H1 (cell line): ENCODE measurements at regions not wholly inside any gene's neighbourhood (a gene's known extent, or its start where the extent isn't known, plus 50 kb on each side); places are given as distances from the start of the nearest gene placed in this dataset.

Experiments used
- CTCF ChIA-PET: fragments of 300-600 bp; sonication (Branson Sonifier 250); formaldehyde crosslinking; loops from one replicate; lab custom pipeline; 2021; ENCODE audit not compliant: partially characterized antibody; lab: Charles Lee
- POLR2A ChIA-PET: fragments of 300-600 bp; sonication (Branson Sonifier 250); formaldehyde crosslinking; loops from one replicate; lab custom pipeline; 2021; ENCODE audit warnings: inconsistent platforms; ENCODE audit not compliant: partially characterized antibody; lab: Charles Lee
- DNase-seq, 2 experiments: peaks; one replicate each; pipeline versions ENCODE4 v3.0.0 to v3.0.0-alpha.2; 2010 to 2022; ENCODE audit warnings: low spot score in 2 of 2, low read depth in 1 of 2, mixed read lengths in 1 of 2
- FAIRE-seq: peaks from 2 replicates; lab custom pipeline; 2011; peaks lifted over from hg19 to GRCh38; lab: Jason Lieb, UNC
- H2AFZ ChIP-seq: 2 replicates; pipeline ENCODE4 v1.8.1; 2012; ENCODE audit warnings: low read length, inconsistent platforms
- H2AK5ac ChIP-seq: 2 replicates; pipeline ENCODE4 v1.6.1; 2013; ENCODE audit warnings: low read depth, low read length
- H2BK120ac ChIP-seq: replicated peaks from 2 replicates; pipeline ENCODE3; 2013; ENCODE audit warnings: low read depth, low read length, inconsistent platforms
- H2BK12ac ChIP-seq: 2 replicates; pipeline ENCODE4 v1.6.1; 2013; ENCODE audit warnings: low read depth, low read length
- H2BK15ac ChIP-seq: 2 replicates; pipeline ENCODE4 v1.6.1; 2013; ENCODE audit warnings: low read length
- H2BK20ac ChIP-seq: 2 replicates; pipeline ENCODE4 v1.6.1; 2013; ENCODE audit warnings: low read length
- H2BK5ac ChIP-seq: 2 replicates; pipeline ENCODE4 v1.6.1; 2013; ENCODE audit warnings: low read depth, low read length
- H3K14ac ChIP-seq: 2 replicates; pipeline ENCODE4 v1.6.1; 2013; ENCODE audit warnings: inconsistent platforms; ENCODE audit not compliant: insufficient read length
- H3K18ac ChIP-seq: 2 replicates; pipeline ENCODE4 v1.6.1; 2013; ENCODE audit warnings: low read length; ENCODE audit errors: extremely low read depth
- H3K23ac ChIP-seq: 2 replicates; pipeline ENCODE4 v1.6.1; 2013; ENCODE audit warnings: inconsistent platforms; ENCODE audit not compliant: insufficient read length
- H3K23me2 ChIP-seq: 2 replicates; pipeline ENCODE4 v1.6.1; 2013; ENCODE audit warnings: low read depth, low read length
- H3K27ac ChIP-seq: 2 replicates; pipeline ENCODE4 v1.6.1; 2011; ENCODE audit warnings: low read depth, low read length, inconsistent platforms
- H3K27me3 ChIP-seq, 4 experiments: replicated peaks in 1 of 4; 1 replicate in 1 of 4; 2 replicates in 3 of 4; pipeline versions ENCODE4 v1.6.1 to v1.8.1; 2011 to 2013; ENCODE audit warnings: low read length in 3 of 4, mild to moderate bottlenecking in 3 of 4, inconsistent platforms in 2 of 4, mixed read lengths in 2 of 4, moderate library complexity in 1 of 4; ENCODE audit not compliant: control insufficient read depth in 3 of 4, insufficient read depth in 3 of 4; ENCODE audit errors: extremely low read depth in 1 of 4
- H3K36me3 ChIP-seq, 4 experiments: 2 replicates each; pipeline versions ENCODE4 v1.6.1 to v1.8.1; 2011 to 2013; ENCODE audit warnings: mild to moderate bottlenecking in 4 of 4, low read length in 3 of 4, moderate library complexity in 2 of 4, control low read depth in 1 of 4, inconsistent platforms in 1 of 4; ENCODE audit not compliant: insufficient read depth in 4 of 4, control insufficient read depth in 2 of 4
- H3K4ac ChIP-seq: replicated peaks from 2 replicates; pipeline ENCODE3; 2013; ENCODE audit warnings: low read length, low read depth, mixed read lengths, inconsistent platforms; ENCODE audit not compliant: insufficient read length
- H3K4me1 ChIP-seq, 4 experiments: replicated peaks in 1 of 4; 1 replicate in 1 of 4; 2 replicates in 3 of 4; pipeline versions ENCODE4 v1.6.1 to v1.8.1; 2011 to 2013; ENCODE audit warnings: low read length in 3 of 4, inconsistent platforms in 2 of 4, mixed read lengths in 1 of 4; ENCODE audit not compliant: insufficient read depth in 4 of 4, control insufficient read depth in 3 of 4
- H3K4me2 ChIP-seq, 2 experiments: 2 replicates each; pipeline versions ENCODE4 v1.6.1 to v1.8.1; 2011 to 2013; ENCODE audit warnings: low read depth in 2 of 2, low read length in 2 of 2, control low read depth in 1 of 2, inconsistent platforms in 1 of 2, mild to moderate bottlenecking in 1 of 2; ENCODE audit not compliant: insufficient read depth in 1 of 2
- H3K4me3 ChIP-seq, 4 experiments: fragments of 200-600, 300-600 bp in 1 of 4; sonication (generic), shearing (Covaris generic), sonication (Bioruptor Twin) in 1 of 4; 2 replicates each; pipeline versions ENCODE4 v1.5.1 to v1.8.1; 2011 to 2016; ENCODE audit warnings: low read length in 4 of 4, low read depth in 3 of 4, control low read depth in 2 of 4, inconsistent platforms in 2 of 4, mild to moderate bottlenecking in 2 of 4, mixed read lengths in 1 of 4, moderate library complexity in 1 of 4; ENCODE audit not compliant: insufficient read depth in 2 of 4; ENCODE audit errors: extremely low read depth in 1 of 4
- H3K56ac ChIP-seq: replicated peaks from 2 replicates; pipeline ENCODE3; 2013; ENCODE audit warnings: low read depth, mild to moderate bottlenecking, mixed read lengths, low read length, inconsistent platforms; ENCODE audit not compliant: insufficient read length
- H3K79me1 ChIP-seq: 2 replicates; pipeline ENCODE4 v1.6.1; 2013; ENCODE audit warnings: low read depth, low read length, control low read depth
- H3K79me2 ChIP-seq, 2 experiments: 2 replicates each; pipeline versions ENCODE4 v1.6.1 to v1.8.1; 2012 to 2013; ENCODE audit warnings: low read length in 2 of 2, mild to moderate bottlenecking in 2 of 2, inconsistent platforms in 1 of 2; ENCODE audit not compliant: insufficient read depth in 2 of 2, control insufficient read depth in 1 of 2
- H3K9ac ChIP-seq, 4 experiments: replicated peaks in 1 of 4; 1 replicate in 1 of 4; 2 replicates in 3 of 4; pipeline versions ENCODE4 v1.6.1 to v1.8.1; 2011 to 2013; ENCODE audit warnings: low read depth in 3 of 4, low read length in 3 of 4, control low read depth in 2 of 4, mild to moderate bottlenecking in 2 of 4, moderate library complexity in 2 of 4, inconsistent platforms in 1 of 4; ENCODE audit errors: extremely low read depth in 1 of 4
- H3K9me3 ChIP-seq, 2 experiments: 2 replicates each; pipeline versions ENCODE4 v1.6.1 to v1.8.1; 2012 to 2013; ENCODE audit warnings: mild to moderate bottlenecking in 2 of 2, moderate library complexity in 2 of 2, control low read depth in 1 of 2, inconsistent platforms in 1 of 2, low read depth in 1 of 2, low read length in 1 of 2, mixed read lengths in 1 of 2; ENCODE audit not compliant: insufficient read depth in 2 of 2
- H4K20me1 ChIP-seq, 2 experiments: replicated peaks in 1 of 2; 2 replicates each; pipeline versions ENCODE3 to v1.8.1; 2011 to 2013; ENCODE audit warnings: inconsistent platforms in 2 of 2, low read length in 2 of 2, mild to moderate bottlenecking in 1 of 2; ENCODE audit not compliant: insufficient read depth in 2 of 2, control insufficient read depth in 1 of 2
- H4K5ac ChIP-seq: 2 replicates; pipeline ENCODE4 v1.6.1; 2013; ENCODE audit warnings: low read length, low read depth, mixed read lengths, inconsistent platforms; ENCODE audit not compliant: insufficient read length
- H4K8ac ChIP-seq: 2 replicates; pipeline ENCODE4 v1.8.0; 2013; ENCODE audit warnings: mild to moderate bottlenecking, moderate library complexity, low read length, inconsistent platforms; ENCODE audit not compliant: insufficient read depth; ENCODE audit errors: extremely low read depth
- H4K91ac ChIP-seq: replicated peaks from 2 replicates; pipeline ENCODE3; 2013; ENCODE audit warnings: low read length, mixed read lengths, inconsistent platforms; ENCODE audit not compliant: insufficient read length
- ATF3 ChIP-seq: IDR thresholded peaks from 2 replicates; pipeline ENCODE4 v1.6.1; 2011; ENCODE audit warnings: low read depth, mild to moderate bottlenecking, low read length; ENCODE audit not compliant: insufficient read depth
- FOSL1 ChIP-seq: IDR thresholded peaks from 2 replicates; pipeline ENCODE4 v1.6.1; 2011; ENCODE audit warnings: mild to moderate bottlenecking, low read depth, low read length, moderate library complexity; ENCODE audit not compliant: insufficient read depth
- HDAC6 ChIP-seq: IDR thresholded peaks from one replicate; pipeline ENCODE4 v1.7.1; 2012; ENCODE audit warnings: low read depth, mild to moderate bottlenecking, inconsistent platforms, low read length, moderate library complexity
- MAFK ChIP-seq: IDR thresholded peaks from 2 replicates; pipeline ENCODE4 v1.6.1; 2012; ENCODE audit warnings: low read depth, mild to moderate bottlenecking, improper control_type of control experiment, low read length
- MAX ChIP-seq: IDR thresholded peaks from 2 replicates; pipeline ENCODE4 v1.6.1; 2012; ENCODE audit warnings: inconsistent platforms
- NANOG ChIP-seq: IDR thresholded peaks from 2 replicates; pipeline ENCODE4 v1.6.1; 2011; ENCODE audit warnings: low read length, low read depth, mild to moderate bottlenecking, inconsistent platforms; ENCODE audit not compliant: insufficient read depth, poor library complexity, severe bottlenecking
- POLR2A ChIP-seq, 2 experiments: IDR thresholded peaks; 1 replicate in 1 of 2; 2 replicates in 1 of 2; pipeline ENCODE4 v1.6.1; 2011; ENCODE audit warnings: low read depth in 2 of 2, low read length in 2 of 2, mild to moderate bottlenecking in 2 of 2; ENCODE audit errors: control extremely low read depth in 1 of 2
- RBBP5 ChIP-seq: IDR thresholded peaks from 2 replicates; pipeline ENCODE4 v1.7.1; 2012; ENCODE audit warnings: low read depth, mild to moderate bottlenecking, inconsistent platforms, low read length, moderate library complexity, borderline replicate concordance
- RFX5 ChIP-seq: IDR thresholded peaks from 2 replicates; pipeline ENCODE4 v1.6.1; 2011; ENCODE audit warnings: low read depth, low read length, improper control_type of control experiment, borderline replicate concordance
- SAP30 ChIP-seq: fragments of 300-600 bp; sonication (generic); IDR thresholded peaks from 2 replicates; pipeline ENCODE4 v1.7.1; 2012; ENCODE audit warnings: low read length, moderate library complexity, mild to moderate bottlenecking, inconsistent platforms; ENCODE audit not compliant: insufficient read depth, insufficient replicate concordance
- SIX5 ChIP-seq: IDR thresholded peaks from 2 replicates; pipeline ENCODE4 v1.6.1; 2011; ENCODE audit warnings: mild to moderate bottlenecking, low read depth, low read length
- USF2 ChIP-seq: IDR thresholded peaks from 2 replicates; pipeline ENCODE4 v1.6.1; 2011; ENCODE audit warnings: low read length, improper control_type of control experiment
- ZNF274 ChIP-seq: IDR thresholded peaks from 2 replicates; pipeline ENCODE4 v1.7.0; 2012; ENCODE audit warnings: low read length, borderline replicate concordance; ENCODE audit errors: extremely low read depth
- WGBS, 2 experiments: shearing (Covaris generic) in 1 of 2; methylation state at CpG; one replicate each; pipeline versions ENCODE4 v1.1.6 to v1.1.7; 2013 to 2015; ENCODE audit warnings: low lambda C conversion rate in 2 of 2, mixed read lengths in 2 of 2, inconsistent platforms in 1 of 2, low coverage in 1 of 2, missing lambda C conversion rate in 1 of 2; ENCODE audit not compliant: insufficient replicate concordance in 2 of 2, insufficient coverage in 1 of 2, insufficient read length in 1 of 2; ENCODE audit errors: extremely low coverage in 1 of 2, missing lambda C conversion rate in 1 of 2; 5-methylcytosine and 5-hydroxymethylcytosine counted together

DNA sequence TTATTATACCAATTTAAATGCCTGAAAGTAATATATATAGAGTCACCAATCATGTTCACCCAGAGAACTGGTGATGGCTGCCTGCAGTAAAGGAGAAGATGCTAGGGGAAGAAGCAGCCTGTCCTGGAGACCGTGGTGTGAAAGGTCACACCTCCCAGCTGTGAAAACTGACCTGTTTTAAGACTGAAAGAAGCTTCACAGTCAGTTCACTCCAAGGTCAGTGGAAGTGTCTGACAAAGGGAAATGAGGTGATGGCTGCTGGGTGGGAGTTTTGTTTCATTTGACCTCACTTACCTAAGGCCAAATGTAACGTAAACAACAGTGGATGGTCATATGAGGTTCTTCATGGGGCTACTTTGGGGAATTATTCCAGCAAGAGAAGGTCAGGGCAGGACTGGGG is 352.1 kb upstream of the GATB start:
- no peak overlapping the region for H3K27ac ChIP-seq
- no peak overlapping the region for H3K14ac ChIP-seq
- no peak overlapping the region for H3K4me3 ChIP-seq
- H3K4me1 ChIP-seq = no peaks in the 10 kb centered on the region
- H2BK15ac ChIP-seq = no peak overlapping the region
- H3K79me2 ChIP-seq = no peaks in the 10 kb centered on the region
- no peaks in the 10 kb centered on the region for H3K36me3 ChIP-seq
- no peak overlapping the region for H2AK5ac ChIP-seq
- FAIRE-seq (no peak), DNase-seq (no peak)
- H2BK5ac ChIP-seq = no peak overlapping the region
- no peak overlapping the region for H2BK20ac ChIP-seq
- H4K20me1 ChIP-seq = no peaks in the 10 kb centered on the region
- H3K23me2 ChIP-seq = no peaks in the 10 kb centered on the region
- no peak overlapping the region for H4K8ac ChIP-seq
- no peak overlapping the region for H2BK120ac ChIP-seq
- no peak overlapping the region for H4K5ac ChIP-seq
- H3K4me2 ChIP-seq = no peak overlapping the region
- H3K56ac ChIP-seq = no peak overlapping the region
- ChIA-PET CTCF (no interaction called here), POLR2A (interaction anchor here (1.6 kb wide), 1 partner anchor 12 kb away, joined by 4 read pairs; no protein-coding TSS in a partner anchor)
- H3K4ac ChIP-seq = no peak overlapping the region
- no peak overlapping the region for H3K23ac ChIP-seq
- H3K9ac ChIP-seq = no peak overlapping the region
- no peak overlapping the region for H2AFZ ChIP-seq
- H2BK12ac ChIP-seq = no peak overlapping the region
- H3K79me1 ChIP-seq = no peaks in the 10 kb centered on the region
- no peaks in the 10 kb centered on the region for H3K9me3 ChIP-seq
- H3K27me3 ChIP-seq = no peaks in the 10 kb centered on the region
- 93% methylated on average over 2 of the region's 2 CpGs; no CpG with 5 or more reads in 1 of the 2 experiments for WGBS, 2 experiments
- no peak overlapping the region for H3K18ac ChIP-seq
- no peak overlapping the region for H4K91ac ChIP-seq
- TF ChIP-seq HDAC6 (no peak), POLR2A (IDR thresholded peaks at IDR 0.05; ENCODE audit: control extremely low read depth in 1 of 2, low read depth in 2 of 2, low read length in 2 of 2) (no peak), SAP30 (no peak), ATF3 (no peak), FOSL1 (no peak), ZNF274 (no peak), USF2 (no peak), MAFK (no peak), SIX5 (no peak), NANOG (no peak), RBBP5 (no peak), RFX5 (no peak), MAX (no peak)
